ENCODE measurements at regions not wholly inside any gene's neighbourhood (a gene's known extent, or its start where the extent isn't known, plus 50 kb on each side); places are given as distances from the start of the nearest gene placed in this dataset.

GRCh38 chr2:100743741-100744140 is 76.2 kb upstream of the NPAS2 start:
- TF ChIP-seq E4F1 (IDR thresholded peaks at IDR 0.05; ENCODE audit: borderline replicate concordance, partially characterized antibody) (no peak), PAX8 (IDR thresholded peaks at IDR 0.05) (no peak), ZBTB4 (CRISPR knock-in tag; IDR thresholded peaks at IDR 0.05) (no peak), GATAD2B (conservative IDR thresholded peaks at IDR 0.05; ENCODE audit: low read depth) (no peak)
- TF ChIP-seq, protein P1, sequence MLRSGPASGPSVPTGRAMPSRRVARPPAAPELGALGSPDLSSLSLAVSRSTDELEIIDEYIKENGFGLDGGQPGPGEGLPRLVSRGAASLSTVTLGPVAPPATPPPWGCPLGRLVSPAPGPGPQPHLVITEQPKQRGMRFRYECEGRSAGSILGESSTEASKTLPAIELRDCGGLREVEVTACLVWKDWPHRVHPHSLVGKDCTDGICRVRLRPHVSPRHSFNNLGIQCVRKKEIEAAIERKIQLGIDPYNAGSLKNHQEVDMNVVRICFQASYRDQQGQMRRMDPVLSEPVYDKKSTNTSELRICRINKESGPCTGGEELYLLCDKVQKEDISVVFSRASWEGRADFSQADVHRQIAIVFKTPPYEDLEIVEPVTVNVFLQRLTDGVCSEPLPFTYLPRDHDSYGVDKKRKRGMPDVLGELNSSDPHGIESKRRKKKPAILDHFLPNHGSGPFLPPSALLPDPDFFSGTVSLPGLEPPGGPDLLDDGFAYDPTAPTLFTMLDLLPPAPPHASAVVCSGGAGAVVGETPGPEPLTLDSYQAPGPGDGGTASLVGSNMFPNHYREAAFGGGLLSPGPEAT (IDR thresholded peaks at IDR 0.05; ENCODE audit: low read depth): no peak
- no peaks in the 10 kb centered on the region for H3K9me3 ChIP-seq (replicated peaks; ENCODE audit: control insufficient read depth, insufficient read depth, low read length)
- no peak overlapping the region for H3K4me3 ChIP-seq
- FAIRE-seq (no peak), ATAC-seq (no peak), DNase-seq (ENCODE audit: low read depth, low spot score) (no peak)
- WGBS (ENCODE audit: insufficient coverage, insufficient replicate concordance, low lambda C conversion rate, missing lambda C conversion rate): 15% methylated on average over 5 of the region's 5 CpGs
- no peak overlapping the region for H3K4me2 ChIP-seq (ENCODE audit: control insufficient read depth, insufficient read depth)
- POLR2A ChIA-PET: no interaction called here
- H3K27me3 ChIP-seq (replicated peaks in 1 of 2; ENCODE audit: control insufficient read depth in 2 of 2, insufficient read depth in 2 of 2, low read length in 1 of 2): no peaks in the 10 kb centered on the region; a peak in 1 of 4 replicates
- no TSS peak for BruUV-seq (replicated peaks)
- H3K36me3 ChIP-seq (ENCODE audit: control insufficient read depth in 2 of 2, insufficient read depth in 2 of 2, low read length in 1 of 2): no peaks in the 10 kb centered on the region
- no peak overlapping the region for H3K9ac ChIP-seq (ENCODE audit: control insufficient read depth, insufficient read depth, low read length)
- no peaks in the 10 kb centered on the region for H4K20me1 ChIP-seq (ENCODE audit: control insufficient read depth, insufficient read depth)
- no peak overlapping the region for H3K27ac ChIP-seq (ENCODE audit: control insufficient read depth, insufficient read depth)
- in situ Hi-C loops (cut with MboI): no loop called here
- intact Hi-C loops (cut with micrococcal nuclease; ENCODE audit: unreplicated experiment): no loop called here
- RAD21 ChIA-PET (ENCODE audit: unreplicated experiment): no interaction called here
- no peaks in the 10 kb centered on the region for H3K79me2 ChIP-seq (ENCODE audit: control insufficient read depth, insufficient read depth, low read length)
- H3K4me1 ChIP-seq (ENCODE audit: control insufficient read depth, insufficient read depth, low read length): no peaks in the 10 kb centered on the region
- SMC1A ChIA-PET (ENCODE audit: uncharacterized antibody, unreplicated experiment): no interaction called here
- no peak overlapping the region for H2AFZ ChIP-seq (ENCODE audit: control insufficient read depth, low read depth, low read length)
- CTCF ChIA-PET: no interaction called here

Measured in GM12878 (cell line).